Keratinocyte (primary cell): ENCODE measurements at regions not wholly inside any gene's neighbourhood (a gene's known extent, or its start where the extent isn't known, plus 50 kb on each side); places are given as distances from the start of the nearest gene placed in this dataset.
"Not testable (repeated sequence)": the region's sequence is repeated elsewhere in the genome, so short reads cannot be mapped to it uniquely, and the experiment has no call there.

Source experiments
- CTCF ChIP-seq, 3 experiments: IDR thresholded peaks in 1 of 3; conservative IDR thresholded peaks in 1 of 3; optimal IDR thresholded peaks in 1 of 3; 2 replicates in 2 of 3; 3 replicates in 1 of 3; pipeline versions ENCODE3 to v1.5.1; 2011; ENCODE audit warnings: low read length in 3 of 3, mild to moderate bottlenecking in 3 of 3, moderate library complexity in 2 of 3, control low read depth in 1 of 3, inconsistent platforms in 1 of 3; ENCODE audit not compliant: insufficient read depth in 2 of 3; ENCODE audit errors: extremely low read depth in 1 of 3
- EZH2 ChIP-seq: IDR thresholded peaks from one replicate; pipeline ENCODE4 v1.6.1; 2012; ENCODE audit warnings: inconsistent platforms, mild to moderate bottlenecking, low read length, moderate library complexity

GRCh38 chr3:125681906-125682305 is 86.6 kb upstream of the OSBPL11 start:
- not testable (repeated sequence) for TF ChIP-seq CTCF (optimal IDR thresholded peaks at IDR 0.05 in 1 of 3, IDR thresholded peaks at IDR 0.05 in 1 of 3, conservative IDR thresholded peaks at IDR 0.05 in 1 of 3; ENCODE audit: extremely low read depth in 1 of 3, insufficient read depth in 2 of 3, low read length in 3 of 3); EZH2
